Astrocyte (in vitro differentiated cells and primary cell): ENCODE measurements at regions not wholly inside any gene's neighbourhood (a gene's known extent, or its start where the extent isn't known, plus 50 kb on each side); places are given as distances from the start of the nearest gene placed in this dataset.

ENCODE experiments used
- DNase-seq: peaks from one replicate; pipeline ENCODE4 v3.0.0-alpha.2; 2010; ENCODE audit warnings: low read depth
- FAIRE-seq: peaks from 2 replicates; lab custom pipeline; 2011; peaks lifted over from hg19 to GRCh38; lab: Jason Lieb, UNC
- H2AFZ ChIP-seq: 2 replicates; pipeline ENCODE4 v1.6.0; 2012; ENCODE audit warnings: low read depth, low read length, inconsistent platforms
- H3K27ac ChIP-seq: 2 replicates; pipeline ENCODE4 v1.5.1; 2011; ENCODE audit warnings: low read depth, low read length, inconsistent platforms
- H3K27me3 ChIP-seq: 2 replicates; pipeline ENCODE4 v1.6.0; 2011; ENCODE audit warnings: low read length, inconsistent platforms; ENCODE audit not compliant: insufficient read depth
- H3K36me3 ChIP-seq: 2 replicates; pipeline ENCODE4 v1.5.1; 2011; ENCODE audit warnings: low read length, inconsistent platforms; ENCODE audit not compliant: insufficient read depth
- H3K4me1 ChIP-seq: 2 replicates; pipeline ENCODE4 v1.5.1; 2011; ENCODE audit warnings: low read length, inconsistent platforms; ENCODE audit not compliant: insufficient read depth
- H3K4me2 ChIP-seq: 2 replicates; pipeline ENCODE4 v1.6.0; 2012; ENCODE audit warnings: low read length, inconsistent platforms
- H3K4me3 ChIP-seq: 2 replicates; pipeline ENCODE4 v1.5.1; 2011; ENCODE audit warnings: low read depth, mild to moderate bottlenecking, low read length, inconsistent platforms; ENCODE audit not compliant: insufficient read depth
- H3K79me2 ChIP-seq: 2 replicates; pipeline ENCODE4 v1.6.0; 2012; ENCODE audit warnings: mild to moderate bottlenecking, low read length, inconsistent platforms; ENCODE audit not compliant: insufficient read depth
- H3K9ac ChIP-seq: 2 replicates; pipeline ENCODE4 v1.6.0; 2012; ENCODE audit warnings: mild to moderate bottlenecking, low read length, inconsistent platforms
- H3K9me3 ChIP-seq: 2 replicates; pipeline ENCODE4 v1.5.1; 2012; ENCODE audit warnings: low read depth, mild to moderate bottlenecking, low read length, inconsistent platforms; ENCODE audit not compliant: insufficient read depth
- H4K20me1 ChIP-seq: 2 replicates; pipeline ENCODE4 v1.6.0; 2012; ENCODE audit warnings: low read length, inconsistent platforms; ENCODE audit not compliant: insufficient read depth
- H3K27ac Mint-ChIP-seq: one replicate; pipeline ENCODE4 v1.8.0; 2021; ENCODE audit warnings: mild to moderate bottlenecking, mixed read lengths; ENCODE audit not compliant: unreplicated experiment
- H3K27me3 Mint-ChIP-seq: one replicate; pipeline ENCODE4 v1.8.0; 2021; ENCODE audit warnings: low read depth, mixed read lengths; ENCODE audit not compliant: unreplicated experiment
- H3K36me3 Mint-ChIP-seq: one replicate; pipeline ENCODE4 v1.8.0; 2021; ENCODE audit warnings: low read depth, mixed read lengths; ENCODE audit not compliant: unreplicated experiment
- H3K4me1 Mint-ChIP-seq: one replicate; pipeline ENCODE4 v1.8.0; 2021; ENCODE audit warnings: low read depth, mixed read lengths; ENCODE audit not compliant: unreplicated experiment
- H3K4me3 Mint-ChIP-seq: one replicate; pipeline ENCODE4 v1.8.0; 2021; ENCODE audit warnings: mild to moderate bottlenecking, moderate library complexity, mixed read lengths; ENCODE audit not compliant: unreplicated experiment
- H3K9me3 Mint-ChIP-seq: one replicate; pipeline ENCODE4 v1.8.0; 2021; ENCODE audit warnings: mild to moderate bottlenecking, mixed read lengths; ENCODE audit not compliant: unreplicated experiment
- EZH2 ChIP-seq: IDR thresholded peaks from 2 replicates; pipeline ENCODE4 v1.6.1; 2012; ENCODE audit warnings: mild to moderate bottlenecking, low read length, inconsistent platforms; ENCODE audit not compliant: insufficient read depth
- TF ChIP-seq, protein P1 (sequence below): IDR thresholded peaks from 2 replicates; pipeline ENCODE4 v1.5.1; 2011; ENCODE audit warnings: low read depth, mild to moderate bottlenecking, inconsistent platforms, low read length, moderate library complexity; ENCODE audit not compliant: insufficient read depth

- Mint-ChIP-seq H3K4me3 (no peak overlapping the region), H3K36me3 (no peaks in the 10 kb centered on the region), H3K27ac (no peak overlapping the region), H3K9me3 (no peaks in the 10 kb centered on the region), H3K27me3 (no peaks in the 10 kb centered on the region), H3K4me1 (peaks cover 7% of the 10 kb centered on the region)
- TF ChIP-seq EZH2 = no peak
- TF ChIP-seq, protein P1, sequence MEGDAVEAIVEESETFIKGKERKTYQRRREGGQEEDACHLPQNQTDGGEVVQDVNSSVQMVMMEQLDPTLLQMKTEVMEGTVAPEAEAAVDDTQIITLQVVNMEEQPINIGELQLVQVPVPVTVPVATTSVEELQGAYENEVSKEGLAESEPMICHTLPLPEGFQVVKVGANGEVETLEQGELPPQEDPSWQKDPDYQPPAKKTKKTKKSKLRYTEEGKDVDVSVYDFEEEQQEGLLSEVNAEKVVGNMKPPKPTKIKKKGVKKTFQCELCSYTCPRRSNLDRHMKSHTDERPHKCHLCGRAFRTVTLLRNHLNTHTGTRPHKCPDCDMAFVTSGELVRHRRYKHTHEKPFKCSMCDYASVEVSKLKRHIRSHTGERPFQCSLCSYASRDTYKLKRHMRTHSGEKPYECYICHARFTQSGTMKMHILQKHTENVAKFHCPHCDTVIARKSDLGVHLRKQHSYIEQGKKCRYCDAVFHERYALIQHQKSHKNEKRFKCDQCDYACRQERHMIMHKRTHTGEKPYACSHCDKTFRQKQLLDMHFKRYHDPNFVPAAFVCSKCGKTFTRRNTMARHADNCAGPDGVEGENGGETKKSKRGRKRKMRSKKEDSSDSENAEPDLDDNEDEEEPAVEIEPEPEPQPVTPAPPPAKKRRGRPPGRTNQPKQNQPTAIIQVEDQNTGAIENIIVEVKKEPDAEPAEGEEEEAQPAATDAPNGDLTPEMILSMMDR = no peak
- Histone ChIP-seq H3K27ac (no peak overlapping the region), H3K4me3 (no peak overlapping the region), H2AFZ (no peak overlapping the region), H3K79me2 (no peaks in the 10 kb centered on the region), H3K4me2 (no peak overlapping the region), H3K9me3 (no peaks in the 10 kb centered on the region), H4K20me1 (no peaks in the 10 kb centered on the region), H3K36me3 (no peaks in the 10 kb centered on the region), H3K27me3 (no peaks in the 10 kb centered on the region), H3K4me1 (peaks cover 5% of the 10 kb centered on the region), H3K9ac (no peak overlapping the region)
- no peak for DNase-seq
- no peak for FAIRE-seq
These were observed 302.8 kb upstream of the RASA1 start for GRCh38 chr5:86964889-86965288.

DNA sequence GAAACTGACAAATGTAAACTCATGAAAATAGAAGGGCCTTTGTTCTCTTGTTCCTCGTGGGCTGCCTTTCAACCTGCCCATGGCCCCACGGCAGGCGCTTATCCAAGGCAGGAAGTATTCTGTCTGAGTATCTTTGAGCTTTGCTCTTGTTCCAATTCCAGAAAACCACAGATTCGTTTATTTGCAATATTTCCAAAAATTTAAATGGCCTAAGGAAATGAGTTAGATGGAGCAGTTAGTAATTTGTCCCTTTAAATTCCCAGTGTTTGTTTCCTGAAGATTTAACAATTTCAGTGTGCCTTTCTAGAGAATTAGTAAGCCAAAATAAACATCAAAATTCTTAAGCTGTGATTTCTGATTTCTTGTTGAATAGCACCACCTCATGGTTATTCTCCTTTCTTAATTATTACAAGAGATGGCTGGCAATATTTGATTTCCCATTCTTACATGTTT lies 299.4 kb upstream of the RASA1 start:
- Histone ChIP-seq H3K79me2 (no peaks in the 10 kb centered on the region), H3K4me1 (peaks cover 5% of the 10 kb centered on the region), H3K4me3 (peak overlapping the region; percentile 45), H4K20me1 (no peaks in the 10 kb centered on the region), H3K4me2 (peak overlapping the region; percentile 82), H3K9ac (peak overlapping the region; percentile 59), H3K27ac (no peak overlapping the region), H3K36me3 (no peaks in the 10 kb centered on the region), H3K9me3 (no peaks in the 10 kb centered on the region), H3K27me3 (no peaks in the 10 kb centered on the region), H2AFZ (peak overlapping the region; percentile 45)
- peaks cover 7% of the 10 kb centered on the region for H3K4me1 Mint-ChIP-seq
- peak; percentile 75 for DNase-seq
- FAIRE-seq = no peak
- no peaks in the 10 kb centered on the region for H3K9me3 Mint-ChIP-seq
- H3K27ac Mint-ChIP-seq = peak overlapping the region; percentile 97
- H3K4me3 Mint-ChIP-seq = no peak overlapping the region
- H3K27me3 Mint-ChIP-seq = no peaks in the 10 kb centered on the region
- TF ChIP-seq, protein P1 = peak; percentile 44
- TF ChIP-seq EZH2 = no peak
- H3K36me3 Mint-ChIP-seq = no peaks in the 10 kb centered on the region

GRCh38 chr5:86970361-86970760 lies 297.3 kb upstream of the RASA1 start:
- Histone ChIP-seq H3K27me3 (no peaks in the 10 kb centered on the region), H3K4me2 (no peak overlapping the region), H2AFZ (no peak overlapping the region), H3K4me3 (no peak overlapping the region), H3K9me3 (no peaks in the 10 kb centered on the region), H3K79me2 (no peaks in the 10 kb centered on the region), H3K9ac (no peak overlapping the region), H3K36me3 (no peaks in the 10 kb centered on the region), H4K20me1 (no peaks in the 10 kb centered on the region), H3K27ac (no peak overlapping the region), H3K4me1 (peaks cover 5% of the 10 kb centered on the region)
- DNase-seq (no peak), FAIRE-seq (no peak)
- H3K4me3 Mint-ChIP-seq = no peak overlapping the region
- peaks cover 7% of the 10 kb centered on the region for H3K4me1 Mint-ChIP-seq
- no peaks in the 10 kb centered on the region for H3K36me3 Mint-ChIP-seq
- no peaks in the 10 kb centered on the region for H3K9me3 Mint-ChIP-seq
- no peaks in the 10 kb centered on the region for H3K27me3 Mint-ChIP-seq
- no peak overlapping the region for H3K27ac Mint-ChIP-seq
- TF ChIP-seq, protein P1 = no peak
- no peak for TF ChIP-seq EZH2
